Bronchial epithelial cell (primary cell): ENCODE measurements at regions not wholly inside any gene's neighbourhood (a gene's known extent, or its start where the extent isn't known, plus 50 kb on each side); places are given as distances from the start of the nearest gene placed in this dataset.

Experiments
- DNase-seq: peaks from one replicate; pipeline ENCODE4 v3.0.0-alpha.2; 2010; ENCODE audit warnings: low read depth
- FAIRE-seq: peaks from 2 replicates; lab custom pipeline; 2011; peaks lifted over from hg19 to GRCh38; lab: Jason Lieb, UNC
- H3K27me3 ChIP-seq: 2 replicates; pipeline ENCODE4 v1.5.1; 2011; ENCODE audit warnings: low read length; ENCODE audit not compliant: control insufficient read depth, insufficient read depth
- H3K36me3 ChIP-seq: 2 replicates; pipeline ENCODE4 v1.5.1; 2011; ENCODE audit warnings: low read length; ENCODE audit not compliant: control insufficient read depth, insufficient read depth
- H3K4me3 ChIP-seq: 2 replicates; pipeline ENCODE4 v1.5.1; 2011; ENCODE audit warnings: mild to moderate bottlenecking, low read depth, low read length, control low read depth
- TF ChIP-seq, protein P1 (sequence below): IDR thresholded peaks from 2 replicates; pipeline ENCODE4 v1.5.1; 2011; ENCODE audit warnings: mild to moderate bottlenecking, moderate library complexity, low read length, control low read depth, inconsistent platforms; ENCODE audit not compliant: insufficient read depth, severe bottlenecking

- DNase-seq (no peak), FAIRE-seq (no peak)
- H3K27me3 ChIP-seq: no peaks in the 10 kb centered on the region
- H3K4me3 ChIP-seq: no peak overlapping the region
- TF ChIP-seq, protein P1, sequence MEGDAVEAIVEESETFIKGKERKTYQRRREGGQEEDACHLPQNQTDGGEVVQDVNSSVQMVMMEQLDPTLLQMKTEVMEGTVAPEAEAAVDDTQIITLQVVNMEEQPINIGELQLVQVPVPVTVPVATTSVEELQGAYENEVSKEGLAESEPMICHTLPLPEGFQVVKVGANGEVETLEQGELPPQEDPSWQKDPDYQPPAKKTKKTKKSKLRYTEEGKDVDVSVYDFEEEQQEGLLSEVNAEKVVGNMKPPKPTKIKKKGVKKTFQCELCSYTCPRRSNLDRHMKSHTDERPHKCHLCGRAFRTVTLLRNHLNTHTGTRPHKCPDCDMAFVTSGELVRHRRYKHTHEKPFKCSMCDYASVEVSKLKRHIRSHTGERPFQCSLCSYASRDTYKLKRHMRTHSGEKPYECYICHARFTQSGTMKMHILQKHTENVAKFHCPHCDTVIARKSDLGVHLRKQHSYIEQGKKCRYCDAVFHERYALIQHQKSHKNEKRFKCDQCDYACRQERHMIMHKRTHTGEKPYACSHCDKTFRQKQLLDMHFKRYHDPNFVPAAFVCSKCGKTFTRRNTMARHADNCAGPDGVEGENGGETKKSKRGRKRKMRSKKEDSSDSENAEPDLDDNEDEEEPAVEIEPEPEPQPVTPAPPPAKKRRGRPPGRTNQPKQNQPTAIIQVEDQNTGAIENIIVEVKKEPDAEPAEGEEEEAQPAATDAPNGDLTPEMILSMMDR: no peak
- H3K36me3 ChIP-seq: no peaks in the 10 kb centered on the region
Observed at GRCh38 chr5:71794061-71794695, 75.1 kb downstream of the CARTPT start.

GRCh38 chr5:71802673-71803072, 83.6 kb downstream of the CARTPT start:
- H3K36me3 ChIP-seq: no peaks in the 10 kb centered on the region
- no peak for DNase-seq
- H3K4me3 ChIP-seq: no peak overlapping the region
- TF ChIP-seq, protein P1: no peak
- no peak for FAIRE-seq
- no peaks in the 10 kb centered on the region for H3K27me3 ChIP-seq

GRCh38 chr5:71806711-71807110, 87.6 kb downstream of the CARTPT start:
- TF ChIP-seq, protein P1: no peak
- DNase-seq: no peak
- no peak overlapping the region for H3K4me3 ChIP-seq
- H3K36me3 ChIP-seq: no peaks in the 10 kb centered on the region
- no peaks in the 10 kb centered on the region for H3K27me3 ChIP-seq
- FAIRE-seq: no peak

- no peaks in the 10 kb centered on the region for H3K27me3 ChIP-seq
- DNase-seq (no peak), FAIRE-seq (no peak)
- H3K36me3 ChIP-seq: no peaks in the 10 kb centered on the region
- TF ChIP-seq, protein P1: no peak
- H3K4me3 ChIP-seq: no peak overlapping the region
Observed at GRCh38 chr5:71807909-71808308, 88.8 kb downstream of the CARTPT start.

GRCh38 chr5:71809446-71809845, 90.4 kb downstream of the CARTPT start:
- DNase-seq (no peak), FAIRE-seq (no peak)
- Histone ChIP-seq H3K4me3 (no peak overlapping the region), H3K27me3 (no peaks in the 10 kb centered on the region), H3K36me3 (no peaks in the 10 kb centered on the region)
- TF ChIP-seq, protein P1: no peak

- no peak for DNase-seq
- TF ChIP-seq, protein P1: no peak
- Histone ChIP-seq H3K36me3 (no peaks in the 10 kb centered on the region), H3K4me3 (no peak overlapping the region), H3K27me3 (no peaks in the 10 kb centered on the region)
- no peak for FAIRE-seq
Observed at GRCh38 chr5:71810023-71810422, 90.9 kb downstream of the CARTPT start.
